Testis (tissue), 2 donors: ENCODE measurements at regions not wholly inside any gene's neighbourhood (a gene's known extent, or its start where the extent isn't known, plus 50 kb on each side); places are given as distances from the start of the nearest gene placed in this dataset.

Experiments used
- DNase-seq: peaks from one replicate; pipeline ENCODE4 v3.0.0-alpha.2; 2019
- H3K27ac ChIP-seq, 2 donors: fragments of 200-600 bp; sonication (generic); one replicate each; pipeline ENCODE4 v1.5.1; 2019
- H3K27me3 ChIP-seq: fragments of 200-600 bp; sonication (generic); one replicate; pipeline ENCODE4 v1.5.1; 2019
- H3K36me3 ChIP-seq: fragments of 200-600 bp; sonication (generic); one replicate; pipeline ENCODE4 v1.5.1; 2017; ENCODE audit warnings: low read depth; ENCODE audit errors: missing control alignments
- H3K4me1 ChIP-seq: fragments of 200-600 bp; sonication (generic); one replicate; pipeline ENCODE4 v1.5.1; 2019
- H3K4me3 ChIP-seq, 2 donors: fragments of 200-600 bp; sonication (generic); one replicate each; pipeline ENCODE4 v1.5.1; 2017 to 2019
- H3K9me3 ChIP-seq: fragments of 200-600 bp; sonication (generic); one replicate; pipeline ENCODE4 v1.5.1; 2017
- CTCF ChIP-seq, 3 experiments: fragments of 450-650 bp in 2 of 3; fragments of 200-600 bp in 1 of 3; sonication (generic) in 1 of 3; IDR thresholded peaks; one replicate each; pipeline ENCODE4 v1.5.1; 2016 to 2019; ENCODE audit warnings: antibody characterized with exemption in 3 of 3, mild to moderate bottlenecking in 2 of 3, moderate library complexity in 1 of 3
- POLR2A ChIP-seq: fragments of 450-650 bp; IDR thresholded peaks from one replicate; pipeline ENCODE4 v1.6.1; 2017; ENCODE audit warnings: antibody characterized with exemption, mild to moderate bottlenecking, moderate library complexity
- WGBS, 2 donors: methylation state at CpG; one replicate each; pipeline ENCODE4 v1.1.5; 2018; 5-methylcytosine and 5-hydroxymethylcytosine counted together
- intact Hi-C: fragments of 100-400 bp; cut with DNase I; formaldehyde crosslinking; loops from one replicate; pipeline ENCODE4 v1.15.1; 2023; ENCODE audit warnings: low total_unique reads

GRCh38 chr1:218771931-218772330 is 401.7 kb upstream of the LYPLAL1 start:
- no peak for TF ChIP-seq CTCF (IDR thresholded peaks at IDR 0.05)
- no peak for TF ChIP-seq POLR2A
- Histone ChIP-seq H3K4me1 (no peaks in the 10 kb centered on the region), H3K9me3 (no peaks in the 10 kb centered on the region), H3K27me3 (no peaks in the 10 kb centered on the region), H3K27ac (no peak overlapping the region), H3K36me3 (no peaks in the 10 kb centered on the region), H3K4me3 (no peak overlapping the region)
- intact Hi-C loops: no loop called here
- DNase-seq: no peak
- WGBS, 2 donors: 87% methylated on average over 3 of the region's 3 CpGs

GRCh38 chr1:218772575-218772974 is 401.1 kb upstream of the LYPLAL1 start:
- 87 to 88% methylated on average over 6 of the region's 6 CpGs for WGBS, 2 donors
- Histone ChIP-seq H3K9me3 (no peaks in the 10 kb centered on the region), H3K4me3 (no peak overlapping the region), H3K4me1 (no peaks in the 10 kb centered on the region), H3K27me3 (no peaks in the 10 kb centered on the region), H3K36me3 (no peaks in the 10 kb centered on the region), H3K27ac (no peak overlapping the region)
- no peak for DNase-seq
- intact Hi-C loops: no loop called here
- no peak for TF ChIP-seq POLR2A
- no peak for TF ChIP-seq CTCF (IDR thresholded peaks at IDR 0.05)

- DNase-seq: no peak
- intact Hi-C loops: no loop called here
- 78 to 80% methylated on average over 4 of the region's 4 CpGs for WGBS, 2 donors
Observed at GRCh38 chr1:218775501-218776021, 398.1 kb upstream of the LYPLAL1 start.

GRCh38 chr1:218778257-218779126 is 395.2 kb upstream of the LYPLAL1 start:
- Histone ChIP-seq H3K27me3 (no peaks in the 10 kb centered on the region), H3K27ac (no peak overlapping the region), H3K4me1 (no peaks in the 10 kb centered on the region), H3K4me3 (no peak overlapping the region), H3K9me3 (no peaks in the 10 kb centered on the region), H3K36me3 (no peaks in the 10 kb centered on the region)
- intact Hi-C loops: no loop called here
- TF ChIP-seq POLR2A (no peak), CTCF (IDR thresholded peaks at IDR 0.05) (no peak)
- no peak for DNase-seq
- 91% methylated on average over 4 of the region's 4 CpGs for WGBS, 2 donors

More at GRCh38 chr1:218775501-218776021, 398.1 kb upstream of the LYPLAL1 start:
- H3K4me3 ChIP-seq: no peak overlapping the region
- H3K27ac ChIP-seq: no peak overlapping the region
- no peaks in the 10 kb centered on the region for H3K4me1 ChIP-seq
- H3K9me3 ChIP-seq: no peaks in the 10 kb centered on the region
- TF ChIP-seq POLR2A (no peak), CTCF (IDR thresholded peaks at IDR 0.05) (no peak)
- H3K27me3 ChIP-seq: no peaks in the 10 kb centered on the region
- no peaks in the 10 kb centered on the region for H3K36me3 ChIP-seq
